ENCODE measurements at regions not wholly inside any gene's neighbourhood (a gene's known extent, or its start where the extent isn't known, plus 50 kb on each side); places are given as distances from the start of the nearest gene placed in this dataset.
A peak's percentile ranks its signal among the peaks of the same experiment; 100 is the strongest.

- H3K9me3 ChIP-seq (replicated peaks), result no peaks in the 10 kb centered on the region
- no peak overlapping the region for H3K4me3 ChIP-seq
- DNase-seq, result no peak
- H3K27ac ChIP-seq (replicated peaks), result no peak overlapping the region
- H3K27me3 ChIP-seq (ENCODE audit: low read depth), result no peaks in the 10 kb centered on the region
- no peaks in the 10 kb centered on the region for H3K4me1 ChIP-seq
- H3K36me3 ChIP-seq, result no peaks in the 10 kb centered on the region
- TF ChIP-seq CTCF (IDR thresholded peaks at IDR 0.05; ENCODE audit: borderline replicate concordance), result no peak
- intact Hi-C loops (cut with micrococcal nuclease), result no loop called here
Observed at GRCh38 chr18:62637403-62637802, 77.9 kb upstream of the PHLPP1 start.

GRCh38 chr18:62637807-62638687 is 77.3 kb upstream of the PHLPP1 start:
- intact Hi-C loops (cut with micrococcal nuclease), result no loop called here
- no peaks in the 10 kb centered on the region for H3K36me3 ChIP-seq
- H3K9me3 ChIP-seq (replicated peaks), result no peaks in the 10 kb centered on the region
- no peak overlapping the region for H3K4me3 ChIP-seq
- no peak overlapping the region for H3K27ac ChIP-seq (replicated peaks)
- no peak for DNase-seq
- H3K27me3 ChIP-seq (ENCODE audit: low read depth), result no peaks in the 10 kb centered on the region
- peaks cover 6% of the 10 kb centered on the region for H3K4me1 ChIP-seq
- TF ChIP-seq CTCF (IDR thresholded peaks at IDR 0.05; ENCODE audit: borderline replicate concordance), result peak; percentile 56

- no peak for DNase-seq
- no peaks in the 10 kb centered on the region for H3K27me3 ChIP-seq (ENCODE audit: low read depth)
- H3K36me3 ChIP-seq, result no peaks in the 10 kb centered on the region
- no peak overlapping the region for H3K4me3 ChIP-seq
- intact Hi-C loops (cut with micrococcal nuclease), result no loop called here
- no peak for TF ChIP-seq CTCF (IDR thresholded peaks at IDR 0.05; ENCODE audit: borderline replicate concordance)
- peaks cover 11% of the 10 kb centered on the region for H3K4me1 ChIP-seq
- H3K9me3 ChIP-seq (replicated peaks), result peaks cover 7% of the 10 kb centered on the region
- H3K27ac ChIP-seq (replicated peaks), result peak overlapping the region; percentile 40
Observed at GRCh38 chr18:62643181-62643580, 72.2 kb upstream of the PHLPP1 start.

GRCh38 chr18:62644773-62645172 is 70.6 kb upstream of the PHLPP1 start:
- intact Hi-C loops (cut with micrococcal nuclease), result no loop called here
- H3K9me3 ChIP-seq (replicated peaks), result peaks cover 7% of the 10 kb centered on the region
- H3K36me3 ChIP-seq, result no peaks in the 10 kb centered on the region
- no peak overlapping the region for H3K27ac ChIP-seq (replicated peaks)
- DNase-seq, result no peak
- no peak for TF ChIP-seq CTCF (IDR thresholded peaks at IDR 0.05; ENCODE audit: borderline replicate concordance)
- H3K4me3 ChIP-seq, result no peak overlapping the region
- no peaks in the 10 kb centered on the region for H3K27me3 ChIP-seq (ENCODE audit: low read depth)
- H3K4me1 ChIP-seq, result peaks cover 11% of the 10 kb centered on the region

- intact Hi-C loops (cut with micrococcal nuclease), result no loop called here
- Histone ChIP-seq H3K27ac (replicated peaks) (no peak overlapping the region), H3K4me1 (peaks cover 11% of the 10 kb centered on the region), H3K27me3 (ENCODE audit: low read depth) (no peaks in the 10 kb centered on the region), H3K36me3 (no peaks in the 10 kb centered on the region), H3K9me3 (replicated peaks) (peaks cover 7% of the 10 kb centered on the region), H3K4me3 (no peak overlapping the region)
- TF ChIP-seq CTCF (IDR thresholded peaks at IDR 0.05; ENCODE audit: borderline replicate concordance), result no peak
- no peak for DNase-seq
Observed at GRCh38 chr18:62647179-62647578, 68.2 kb upstream of the PHLPP1 start.
